IPS-NIHi7 (cell line): ENCODE measurements at regions not wholly inside any gene's neighbourhood (a gene's known extent, or its start where the extent isn't known, plus 50 kb on each side); places are given as distances from the start of the nearest gene placed in this dataset.
"Not testable (repeated sequence)": the region's sequence is repeated elsewhere in the genome, so short reads cannot be mapped to it uniquely, and the experiment has no call there.

Source experiments
- DNase-seq: peaks from one replicate; pipeline ENCODE4 v3.0.0; 2012; ENCODE audit warnings: mixed read lengths; ENCODE audit errors: extremely low spot score

DNA sequence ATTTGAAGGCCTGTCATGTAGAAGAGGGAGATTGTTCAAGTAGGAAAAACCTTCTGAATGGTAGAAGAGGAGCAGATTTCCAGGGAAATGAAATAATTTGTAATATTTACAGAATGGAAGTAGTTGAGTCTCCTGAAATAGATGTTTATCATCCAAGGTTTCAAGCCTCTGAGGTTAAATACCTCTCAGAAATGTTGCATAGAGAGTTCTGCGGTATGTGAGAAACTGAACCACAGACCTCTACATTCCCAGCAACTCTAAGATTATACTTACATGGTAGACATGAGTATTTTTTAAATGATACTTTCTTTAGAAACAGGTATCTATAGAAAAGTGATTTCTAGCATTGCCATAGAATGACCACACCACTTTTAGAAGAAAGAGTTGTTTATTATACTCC is 379.8 kb upstream of the FANCL start:
- no peak for DNase-seq

DNA sequence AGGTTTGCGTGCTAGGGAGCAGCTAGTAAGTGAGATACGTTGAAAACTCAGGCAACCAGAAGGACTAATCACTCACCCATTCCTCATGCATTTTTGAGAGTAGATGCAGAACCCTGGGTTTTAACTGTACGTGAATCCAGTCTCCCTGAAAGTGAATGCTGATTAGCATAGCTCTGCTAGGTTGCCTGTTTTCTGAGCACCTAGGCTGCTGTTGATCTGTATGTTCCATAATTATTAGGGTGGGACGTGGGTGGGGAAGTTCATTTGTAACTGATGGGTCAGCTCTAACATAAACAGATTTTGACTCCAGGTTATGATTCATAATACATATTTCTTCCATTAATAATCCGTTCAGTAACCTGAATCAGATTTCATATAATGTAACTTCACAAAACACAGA is 379.0 kb upstream of the FANCL start:
- DNase-seq, result no peak

DNA sequence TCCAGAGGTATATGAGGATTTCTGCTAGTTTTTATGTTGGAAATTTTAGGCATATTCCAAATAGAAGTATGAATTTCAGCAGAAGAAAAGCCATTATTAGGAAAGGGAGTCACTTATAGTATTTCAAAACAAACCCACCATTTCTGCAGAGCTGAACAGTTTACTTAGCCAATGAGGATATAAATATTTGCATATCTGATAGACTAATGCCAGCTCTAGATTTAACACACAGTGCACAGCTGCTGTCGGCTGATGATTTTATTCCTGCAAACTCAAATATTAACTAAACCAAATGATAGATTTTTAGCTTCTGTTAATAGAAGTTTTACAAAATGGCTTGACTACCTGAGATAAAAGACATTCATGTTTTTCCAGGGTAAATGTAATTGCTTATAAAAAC is 375.8 kb upstream of the FANCL start:
- DNase-seq, result no peak

DNA sequence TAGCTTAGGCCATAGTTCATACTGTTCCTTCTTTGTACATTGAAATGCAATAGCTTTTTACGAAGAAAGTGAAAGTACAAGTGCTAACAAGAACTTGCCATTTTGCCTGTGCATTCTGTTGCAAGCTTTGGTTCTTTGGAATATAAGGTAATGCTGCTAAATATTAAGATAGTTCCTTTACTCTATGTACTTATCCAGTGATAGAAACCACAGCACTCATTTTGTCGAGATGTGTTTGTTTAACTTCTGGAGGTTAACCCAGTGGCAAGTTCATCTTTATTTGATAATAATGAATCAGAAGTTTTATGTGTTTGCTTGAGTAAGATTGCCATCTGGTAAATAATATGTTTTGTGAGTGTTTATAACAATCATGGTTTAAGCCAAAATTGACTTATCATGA is 373.1 kb upstream of the FANCL start:
- DNase-seq, result no peak

DNA sequence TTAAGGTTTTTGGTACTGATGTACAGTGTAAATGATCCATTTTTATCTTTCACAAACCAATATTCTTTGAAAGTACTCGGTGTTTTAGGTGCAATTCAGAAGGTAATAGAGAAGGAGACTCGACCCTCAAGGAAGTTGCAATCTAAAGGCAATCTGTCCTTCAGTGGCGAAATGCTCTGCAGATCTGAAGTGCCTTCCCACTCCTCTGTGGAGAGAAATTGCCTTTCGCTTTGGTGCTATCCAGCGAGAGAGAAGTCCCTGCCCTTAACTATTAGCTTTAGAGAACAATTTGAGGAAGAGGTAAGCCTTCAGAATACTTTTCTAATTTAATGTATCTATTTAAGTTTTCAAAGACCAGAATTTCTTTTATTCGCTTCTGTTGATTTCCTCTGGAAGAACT is 371.8 kb upstream of the FANCL start:
- DNase-seq, result no peak

DNA sequence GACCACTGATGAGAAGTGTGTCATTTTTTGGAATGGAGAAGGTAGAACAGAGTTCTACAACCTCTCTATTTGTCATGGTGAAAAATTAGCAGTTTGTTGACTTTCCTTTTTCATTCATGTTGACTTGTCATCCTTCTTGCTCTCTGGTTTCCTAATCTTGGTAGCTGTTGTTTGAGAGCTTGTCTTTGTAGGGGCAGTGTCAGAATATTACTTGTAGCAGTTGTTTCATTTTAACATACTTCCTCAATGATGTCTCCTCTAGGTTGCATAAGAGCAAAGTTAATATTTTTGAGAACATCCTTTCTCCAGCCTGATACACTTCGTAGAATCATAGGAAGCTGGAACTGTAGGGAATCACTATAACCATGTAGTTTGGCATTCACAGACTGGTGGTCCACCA is 368.2 kb upstream of the FANCL start:
- DNase-seq, result no peak

DNA sequence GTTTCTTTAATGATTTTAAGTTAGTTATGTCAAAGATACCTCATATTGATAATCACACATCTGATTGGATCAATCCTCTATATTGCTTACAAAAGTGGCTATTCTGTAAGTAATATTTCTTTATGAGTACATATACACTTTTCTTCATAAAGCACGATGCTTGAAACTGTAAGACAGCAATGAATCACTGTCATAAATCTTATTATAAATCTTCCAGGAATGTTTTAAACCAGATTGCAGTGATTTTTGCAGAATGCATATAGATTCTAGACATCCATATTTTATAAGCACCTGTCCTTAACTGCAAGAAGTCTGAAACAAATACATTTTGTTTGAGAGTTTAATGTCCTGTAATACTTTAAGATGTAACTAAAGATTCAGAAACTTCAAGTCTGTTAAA is 367.0 kb upstream of the FANCL start:
- DNase-seq, result no peak

DNA sequence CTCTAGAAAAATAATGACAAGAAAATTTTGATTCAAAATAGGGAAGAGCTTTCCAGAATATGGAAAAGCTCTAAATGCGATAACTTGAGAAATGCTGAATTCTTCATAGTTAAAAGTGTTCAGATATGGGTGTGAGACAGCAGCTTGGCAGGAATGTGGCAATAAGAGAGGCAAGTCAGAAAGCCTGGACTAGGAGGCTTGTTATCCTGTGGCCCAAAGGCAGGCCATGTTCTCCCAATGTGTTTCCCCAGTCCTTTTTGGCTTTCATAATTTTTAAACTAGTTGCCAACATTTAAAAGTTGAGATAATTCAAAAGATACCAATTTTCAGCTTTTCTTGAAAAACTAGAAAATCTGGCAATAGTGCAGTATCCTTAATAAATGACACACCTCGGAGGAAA is 366.3 kb upstream of the FANCL start:
- no peak for DNase-seq

DNA sequence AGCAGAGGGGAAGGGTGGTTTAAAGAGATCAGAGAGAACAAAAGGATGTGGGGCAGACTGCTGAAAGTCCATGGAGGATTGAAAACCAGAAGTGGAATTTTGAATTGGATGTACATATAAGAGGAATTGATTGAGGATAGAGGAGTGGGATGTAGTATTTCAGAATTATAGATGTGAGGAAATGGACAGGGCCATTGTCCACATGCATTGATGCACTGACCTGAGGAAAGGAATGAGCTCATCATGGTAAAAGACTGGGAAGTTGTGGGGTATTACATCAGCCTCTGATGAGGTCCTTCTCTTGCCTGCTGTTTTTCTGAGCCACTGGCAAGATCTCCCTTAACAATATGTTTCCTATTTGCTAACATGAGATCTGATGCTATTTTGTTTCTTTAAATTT is 365.7 kb upstream of the FANCL start:
- no peak for DNase-seq

DNA sequence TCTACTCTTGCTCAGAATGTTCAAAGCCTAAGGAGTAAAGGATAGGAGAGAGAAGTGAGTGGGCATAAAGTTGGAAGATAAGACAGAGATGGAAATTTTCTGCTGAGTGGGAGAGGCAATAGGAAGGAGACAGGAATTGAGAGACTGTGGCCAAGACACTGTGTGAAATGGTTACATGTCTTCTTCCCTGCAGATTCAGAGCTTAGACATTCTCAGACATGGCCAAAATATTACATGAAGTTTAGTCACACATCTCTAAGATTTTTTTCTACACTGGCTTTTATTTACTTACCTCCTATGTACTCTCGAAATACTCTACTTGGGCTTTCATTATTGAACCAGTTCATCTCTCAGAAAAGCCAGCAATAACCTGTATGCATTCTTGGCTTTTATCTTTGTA is 363.0 kb upstream of the FANCL start:
- DNase-seq, result no peak

DNA sequence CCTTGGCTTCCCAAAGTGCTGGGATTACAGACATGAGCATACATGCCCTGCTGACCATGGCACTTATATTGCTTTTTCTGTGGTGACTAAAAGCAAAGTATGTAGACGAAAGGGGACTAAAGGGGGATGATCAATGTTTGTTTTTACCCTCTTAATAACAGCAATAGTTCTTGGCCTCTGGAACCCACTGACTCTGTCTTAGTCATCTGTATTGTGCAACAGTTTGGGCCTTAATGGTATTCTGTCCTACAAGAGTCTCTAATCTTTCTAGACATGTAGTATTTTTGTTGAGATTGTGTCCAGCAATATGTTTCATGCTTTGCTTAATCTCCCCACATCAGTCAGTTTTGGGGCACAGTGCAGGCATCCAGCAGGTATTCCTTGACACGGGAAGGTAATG is 359.9 kb upstream of the FANCL start:
- DNase-seq, result no peak

DNA sequence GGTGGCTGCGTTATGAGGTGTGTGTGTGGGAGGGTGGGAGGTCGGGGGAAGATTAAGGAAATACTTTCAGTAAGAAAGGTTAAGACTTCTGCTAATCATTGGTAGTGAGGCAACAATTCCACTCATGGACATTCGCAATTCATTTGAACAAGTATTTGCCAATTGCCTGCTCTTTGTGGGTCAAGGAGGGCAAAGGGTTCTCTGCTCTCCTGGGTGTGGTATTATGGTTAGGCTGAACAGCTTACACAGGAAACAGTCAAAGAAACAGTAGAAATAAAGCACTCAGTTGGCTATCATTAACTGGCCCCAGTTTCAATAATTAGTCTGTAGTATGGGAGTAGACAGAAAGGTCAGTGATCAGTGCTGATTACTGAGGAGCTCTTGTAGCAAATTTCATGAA is 357.0 kb upstream of the FANCL start:
- DNase-seq, result no peak

DNA sequence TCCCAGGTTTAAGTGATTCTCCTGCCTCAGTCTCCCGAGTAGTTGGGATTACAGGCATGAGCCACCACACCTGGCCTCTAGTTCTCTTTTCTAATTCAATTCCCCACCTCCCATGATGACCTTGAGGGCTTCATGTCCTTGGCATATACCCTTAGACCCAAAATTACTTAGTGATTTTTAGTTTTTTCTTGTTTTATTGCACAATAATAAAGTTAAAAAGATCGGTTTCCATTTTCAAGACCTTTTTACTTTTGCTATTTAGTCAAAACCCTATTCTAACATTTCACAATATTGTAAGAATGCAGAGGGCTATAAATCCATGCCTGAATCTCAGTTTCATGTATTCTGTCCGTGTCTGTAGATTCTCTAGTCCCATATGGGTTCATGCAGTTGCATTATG is 354.6 kb upstream of the FANCL start:
- no peak for DNase-seq

DNA sequence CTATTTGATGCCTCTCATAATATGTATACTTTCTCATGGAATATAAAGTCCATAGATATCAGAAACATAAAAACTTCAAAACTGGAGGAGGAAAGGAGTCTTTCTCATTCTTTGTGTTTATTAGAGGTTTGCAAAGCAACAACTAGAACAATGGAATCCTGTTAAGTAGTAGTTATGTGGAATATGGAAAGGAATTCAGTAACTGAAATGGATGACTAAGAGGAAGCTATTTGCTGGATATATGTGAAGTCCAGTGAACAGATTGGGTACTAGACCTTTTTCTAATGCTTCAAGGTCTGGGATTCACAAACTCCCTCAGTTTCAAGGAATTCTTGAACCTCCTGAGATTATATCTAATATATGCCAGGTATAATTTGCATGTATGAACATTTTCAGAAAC is 353.6 kb upstream of the FANCL start:
- DNase-seq, result no peak

DNA sequence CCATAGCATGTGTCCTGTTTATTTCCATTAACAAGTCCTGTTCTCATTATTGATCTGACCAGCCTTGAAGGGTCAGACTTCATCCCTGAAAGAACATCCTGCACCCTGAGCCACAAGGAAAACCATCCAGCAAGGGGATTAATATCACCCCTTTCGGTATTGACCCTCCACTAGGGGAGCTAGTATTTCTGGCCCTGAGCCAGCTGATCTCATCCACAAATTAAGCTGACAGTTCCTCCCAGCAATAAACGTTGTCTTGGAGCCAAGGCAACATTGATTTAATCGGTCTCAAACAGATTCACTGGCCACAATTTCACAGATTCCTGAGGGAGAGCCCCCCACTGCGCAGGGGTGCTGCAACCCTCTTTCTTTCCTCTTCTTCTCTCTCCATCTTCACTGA is 353.1 kb upstream of the FANCL start:
- DNase-seq, result peak; percentile 67

DNA sequence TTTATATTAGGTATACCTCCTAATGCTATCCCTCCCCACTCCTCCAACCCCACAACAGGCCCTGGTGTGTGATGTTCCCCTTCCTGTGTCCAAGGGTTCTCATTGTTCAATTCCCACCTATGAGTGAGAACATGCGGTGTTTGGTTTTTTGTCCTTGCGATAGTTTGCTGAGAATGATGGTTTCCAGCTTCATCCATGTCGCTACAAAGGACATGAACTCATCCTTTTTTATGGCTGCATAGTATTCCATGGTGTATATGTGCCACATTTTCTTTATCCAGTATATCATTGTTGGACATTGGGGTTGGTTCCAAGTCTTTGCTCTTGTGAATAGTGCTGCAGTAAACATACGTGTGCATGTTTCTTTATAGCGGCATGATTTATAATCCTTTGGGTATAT is 345.1 kb upstream of the FANCL start:
- DNase-seq, result not testable (repeated sequence)

DNA sequence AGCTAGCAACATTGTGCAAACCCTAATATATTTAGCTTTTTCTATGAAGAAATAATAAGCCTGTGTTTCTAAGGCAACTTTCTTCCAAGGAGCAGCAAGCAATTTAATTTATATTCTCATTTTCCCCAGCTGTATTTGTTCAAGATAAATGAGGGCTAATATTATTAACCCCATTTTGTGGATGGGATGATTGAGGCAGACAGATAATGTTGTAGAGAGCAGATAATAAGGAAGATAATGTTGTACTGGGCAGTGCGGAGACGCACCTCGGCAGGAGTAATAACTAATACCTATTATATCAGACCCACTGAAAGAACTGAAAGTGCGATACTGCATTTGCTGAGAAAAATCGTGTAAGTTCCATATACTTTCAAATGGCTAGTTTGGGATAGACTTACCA is 344.1 kb upstream of the FANCL start:
- DNase-seq, result no peak

DNA sequence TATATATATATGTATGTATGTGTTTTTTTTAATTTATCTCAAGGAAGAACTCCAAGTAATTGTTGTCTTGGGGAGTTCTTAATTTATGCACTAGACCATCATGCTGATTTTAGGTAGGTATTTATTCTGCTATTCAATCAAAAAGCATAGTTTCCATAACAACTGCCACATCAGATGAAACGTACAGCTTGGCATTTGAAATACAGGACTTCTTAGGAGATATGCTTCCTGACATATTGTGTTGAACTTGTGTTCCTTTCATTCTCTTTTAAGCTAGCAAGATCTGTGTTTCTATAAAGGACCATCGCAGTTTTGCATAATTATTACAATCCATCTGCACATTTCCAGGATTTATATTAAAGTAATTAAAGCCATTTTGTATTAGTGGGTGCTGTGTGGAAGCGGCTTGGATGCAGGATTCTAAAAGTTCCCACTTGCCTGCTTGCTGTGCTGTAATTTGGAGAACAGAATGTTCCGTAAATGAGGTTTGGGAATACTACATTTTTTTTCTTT is 343.5 kb upstream of the FANCL start:
- DNase-seq, result no peak

DNA sequence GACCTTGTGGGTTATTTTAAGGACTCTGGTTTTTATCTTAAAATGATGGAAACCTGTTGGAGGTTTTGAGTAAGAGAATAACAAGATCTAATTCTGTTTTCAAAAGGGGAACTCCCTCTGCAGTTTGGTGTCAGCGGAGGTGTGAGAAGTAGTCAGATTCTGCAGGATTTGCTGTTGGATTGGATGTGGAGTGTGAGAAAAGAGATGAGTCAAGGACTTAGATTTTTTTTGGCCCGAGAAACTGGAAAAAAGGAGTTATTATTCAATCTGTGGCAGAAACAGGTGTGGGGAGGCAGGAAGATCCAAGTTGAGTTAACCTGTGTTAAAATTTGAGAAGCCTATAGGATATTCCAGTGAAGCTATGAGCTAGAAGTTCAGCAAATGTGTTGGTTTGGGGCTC is 337.2 kb upstream of the FANCL start:
- no peak for DNase-seq

DNA sequence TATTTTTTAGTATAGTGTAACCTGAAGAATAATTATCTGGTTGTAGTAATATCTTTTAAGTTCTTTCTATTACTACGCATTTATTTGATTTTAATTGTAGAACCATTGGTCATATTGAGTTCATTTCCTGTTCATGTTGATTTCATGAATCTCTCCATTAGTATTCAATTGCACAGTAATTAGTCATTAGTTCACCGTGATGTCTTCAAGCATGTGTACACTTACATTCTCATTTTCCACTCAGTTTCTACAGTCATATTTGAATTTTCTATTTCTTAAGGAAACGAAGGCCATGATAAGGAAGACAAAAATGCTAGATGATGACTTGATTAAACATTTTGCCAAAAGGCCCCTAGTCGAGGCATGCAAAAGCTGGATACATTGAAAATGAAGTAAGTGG is 333.7 kb upstream of the FANCL start:
- DNase-seq, result no peak

DNA sequence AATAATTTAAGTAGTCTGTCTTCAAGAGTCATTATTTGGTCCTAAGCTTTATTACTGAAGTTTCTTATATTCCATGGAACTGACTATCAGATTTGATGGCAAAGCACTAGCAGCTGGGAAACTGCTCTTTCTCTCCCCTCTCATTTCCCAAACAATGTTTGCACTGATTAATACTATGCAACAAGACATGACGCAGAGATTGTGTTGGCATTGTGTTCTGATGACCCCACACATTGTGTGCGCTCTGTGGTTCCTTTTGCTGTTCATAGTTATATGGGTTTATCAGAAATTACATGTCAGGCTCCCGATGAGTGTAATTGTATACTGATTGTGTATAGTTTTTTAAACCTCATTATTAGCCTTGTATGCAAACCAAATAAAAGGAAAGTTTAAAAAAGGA is 331.6 kb upstream of the FANCL start:
- DNase-seq, result no peak

DNA sequence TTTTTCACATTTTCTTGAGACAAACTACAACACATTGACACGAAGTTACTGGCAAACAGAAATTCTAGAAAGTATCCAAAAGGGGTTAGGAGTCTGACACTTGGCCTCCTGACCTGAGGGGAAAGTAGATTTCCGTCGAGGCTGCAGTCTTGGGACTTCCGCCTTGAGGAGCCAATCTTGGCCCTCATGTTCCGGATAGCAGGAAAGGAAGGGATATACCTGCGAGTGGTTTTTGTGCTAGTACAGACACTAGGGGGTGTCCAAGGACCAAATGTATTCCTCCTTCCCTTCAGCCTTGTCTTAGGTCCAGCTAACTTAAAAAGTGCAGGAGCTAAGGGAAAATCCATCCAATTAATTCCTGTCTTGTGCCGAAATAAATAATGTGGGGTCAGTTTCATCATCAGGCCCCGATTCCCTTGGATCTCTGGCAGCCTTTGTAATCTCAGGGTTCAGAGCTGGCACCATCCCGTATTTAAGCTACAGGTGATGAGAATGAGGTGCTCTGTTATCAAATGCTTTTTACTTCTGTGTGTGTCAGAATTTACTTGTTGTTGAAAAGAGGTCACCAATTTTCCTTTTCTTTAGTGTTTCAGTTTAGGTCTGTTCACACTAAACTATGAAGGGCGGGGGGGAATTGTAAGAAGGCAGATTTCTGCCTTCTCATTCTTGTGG is 330.2 kb upstream of the FANCL start:
- peak; percentile 82 for DNase-seq

DNA sequence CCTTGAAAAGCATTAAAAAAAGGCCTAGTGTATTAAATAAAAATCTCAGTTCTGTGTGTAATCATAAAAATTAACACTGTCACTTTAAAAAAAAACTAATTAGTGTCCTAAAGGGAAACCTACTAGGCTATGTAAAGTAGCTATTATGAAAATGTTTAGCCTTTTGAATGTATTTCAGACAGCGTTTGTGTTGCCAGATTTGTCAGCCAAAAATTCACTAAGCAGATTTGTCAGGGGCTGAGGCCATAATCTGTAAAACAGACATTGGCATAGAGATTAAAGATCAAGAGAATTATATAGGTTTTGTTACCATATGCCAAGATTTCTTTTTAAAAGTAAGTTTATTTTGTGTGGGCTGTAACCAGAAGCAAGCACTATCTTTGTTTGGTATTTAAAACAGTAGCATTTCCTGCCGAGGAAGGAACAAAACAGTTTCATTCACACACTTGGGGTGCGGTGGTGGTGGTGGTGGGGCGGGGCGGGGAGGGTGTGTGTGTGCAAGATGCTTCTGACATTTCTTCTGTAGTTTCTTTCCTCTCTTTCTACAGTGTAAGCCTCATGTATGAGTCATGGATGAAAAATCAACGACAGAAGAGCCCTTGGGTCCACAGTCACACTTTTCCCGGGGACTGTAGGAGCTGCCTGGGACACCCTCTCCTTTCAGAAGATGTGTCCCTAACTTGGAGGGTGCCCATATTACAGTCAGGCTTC is 328.5 kb upstream of the FANCL start:
- DNase-seq, result no peak

DNA sequence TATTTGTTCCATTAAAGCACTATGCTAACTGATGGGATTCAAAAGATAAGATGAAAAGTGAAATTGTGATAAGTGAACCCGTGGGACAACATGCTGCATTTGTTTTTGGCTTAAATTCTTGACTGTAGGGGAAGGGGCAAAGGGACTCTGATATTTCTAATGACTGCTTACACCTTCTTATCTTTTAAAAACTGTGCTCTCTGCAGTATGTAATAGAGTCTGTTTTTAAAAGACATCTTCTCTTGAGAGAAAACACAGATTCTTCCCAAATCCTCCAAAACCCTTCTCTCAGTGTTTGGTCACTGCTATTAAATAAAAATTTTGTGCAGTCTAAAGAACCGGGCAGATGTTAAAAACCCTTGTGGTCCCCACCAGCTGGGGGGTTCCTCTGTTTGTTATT is 327.8 kb upstream of the FANCL start:
- no peak for DNase-seq
